Urothelium cell line (cell line): ENCODE measurements at regions not wholly inside any gene's neighbourhood (a gene's known extent, or its start where the extent isn't known, plus 50 kb on each side); places are given as distances from the start of the nearest gene placed in this dataset.

Experiments used
- DNase-seq: peaks from one replicate; pipeline ENCODE4 v3.0.0; 2011; ENCODE audit warnings: low spot score, mixed read lengths
- FAIRE-seq: peaks from 2 replicates; lab custom pipeline; 2011; peaks lifted over from hg19 to GRCh38; lab: Jason Lieb, UNC

- DNase-seq (no peak), FAIRE-seq (no peak)
Observed at GRCh38 chr2:181185421-181185820, 205.0 kb downstream of the UBE2E3 start.

DNA sequence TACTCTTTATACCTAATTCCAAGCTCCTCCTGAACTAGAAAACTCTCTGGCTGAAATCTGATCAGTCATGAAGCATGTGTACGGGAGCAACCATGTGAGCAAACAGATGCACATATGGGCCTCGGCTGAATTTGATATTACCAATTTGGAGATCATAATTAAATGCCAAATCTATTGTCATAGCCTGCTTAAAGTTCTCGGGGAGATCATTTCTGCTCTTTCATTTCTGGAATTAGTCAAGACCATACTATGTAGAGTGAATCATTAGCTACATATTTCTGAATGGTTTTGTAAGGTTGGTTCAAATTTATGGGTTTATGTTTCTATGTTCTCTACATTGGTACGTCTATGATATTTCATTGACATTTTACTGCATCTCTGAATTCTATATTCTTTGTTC, 205.5 kb downstream of the UBE2E3 start:
- no peak for FAIRE-seq

DNA sequence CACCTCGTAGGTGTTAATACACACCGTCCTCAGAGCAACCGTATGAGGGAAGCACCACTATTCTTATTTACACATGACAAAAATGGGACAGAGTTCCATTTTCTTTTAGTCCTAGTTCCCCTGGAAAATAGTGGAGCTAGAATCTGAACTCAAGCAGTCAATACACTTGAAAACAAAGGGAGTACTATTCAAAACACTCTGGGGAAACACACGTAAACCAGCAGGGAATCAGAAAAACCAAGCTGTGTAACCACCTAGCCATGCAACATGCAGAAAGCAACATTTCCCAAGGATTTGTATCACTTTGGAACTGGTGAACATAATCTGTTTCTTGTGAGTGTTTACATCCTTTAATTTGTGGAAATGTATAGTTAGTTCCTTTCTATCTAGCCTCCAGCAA, 208.2 kb downstream of the UBE2E3 start:
- no peak for DNase-seq
- no peak for FAIRE-seq

More for the DNA sequence above, 205.5 kb downstream of the UBE2E3 start:
- no peak for DNase-seq

GRCh38 chr2:181189951-181190350, 209.5 kb downstream of the UBE2E3 start:
- DNase-seq (no peak), FAIRE-seq (no peak)

- FAIRE-seq: no peak
- DNase-seq: no peak
Observed at GRCh38 chr2:181190711-181191110, 210.3 kb downstream of the UBE2E3 start.

- DNase-seq (no peak), FAIRE-seq (no peak)
Observed at GRCh38 chr2:181193550-181193949, 213.1 kb downstream of the UBE2E3 start.

DNA sequence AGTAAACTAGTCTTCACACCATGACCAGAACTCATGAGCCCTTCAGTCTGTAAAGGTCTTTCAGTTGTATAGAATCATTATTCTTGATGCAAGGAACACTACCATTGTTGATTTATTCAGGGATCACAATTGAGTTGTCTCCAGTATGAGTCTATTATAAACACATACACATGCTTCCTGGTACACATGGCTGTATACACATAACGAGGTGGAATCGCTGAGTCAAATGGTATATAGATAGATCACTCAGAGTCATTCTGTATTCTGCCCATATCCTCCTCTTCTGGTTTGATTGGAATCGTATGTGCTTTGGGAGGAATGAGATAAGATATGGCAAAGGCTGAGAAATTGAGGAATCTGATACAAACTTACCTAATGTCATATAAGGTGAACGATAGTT, 216.0 kb downstream of the UBE2E3 start:
- FAIRE-seq (no peak), DNase-seq (no peak)

DNA sequence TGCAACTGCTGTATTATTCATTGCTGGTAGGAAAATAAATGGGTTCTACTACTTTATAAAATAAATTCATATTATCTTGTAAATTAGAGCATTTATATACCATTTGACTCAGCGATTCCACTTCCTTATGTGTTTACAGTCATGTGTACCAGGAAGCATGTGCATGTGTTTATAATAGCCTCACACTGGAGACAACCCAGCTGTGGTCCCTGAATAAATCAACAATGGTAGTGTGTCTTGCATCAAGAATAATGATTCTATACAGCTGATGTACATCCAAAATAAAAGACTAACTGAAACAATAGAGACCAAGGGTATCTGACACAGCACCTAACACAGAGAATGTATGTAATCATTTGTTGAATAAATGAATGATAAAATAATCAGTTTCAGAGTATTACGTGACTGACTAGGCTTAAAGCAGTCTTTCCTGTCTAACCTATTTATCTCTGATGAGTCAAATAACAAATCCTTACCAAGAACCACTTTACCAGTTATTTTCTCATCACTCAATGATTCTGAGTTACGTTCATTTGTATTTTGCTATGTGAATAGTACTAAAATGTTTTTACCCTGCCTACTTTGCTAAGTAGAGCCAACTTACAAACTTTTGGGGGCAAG, 216.8 kb downstream of the UBE2E3 start:
- DNase-seq: no peak
- no peak for FAIRE-seq

GRCh38 chr2:181198183-181198864, 217.9 kb downstream of the UBE2E3 start:
- no peak for FAIRE-seq
- DNase-seq: no peak

DNA sequence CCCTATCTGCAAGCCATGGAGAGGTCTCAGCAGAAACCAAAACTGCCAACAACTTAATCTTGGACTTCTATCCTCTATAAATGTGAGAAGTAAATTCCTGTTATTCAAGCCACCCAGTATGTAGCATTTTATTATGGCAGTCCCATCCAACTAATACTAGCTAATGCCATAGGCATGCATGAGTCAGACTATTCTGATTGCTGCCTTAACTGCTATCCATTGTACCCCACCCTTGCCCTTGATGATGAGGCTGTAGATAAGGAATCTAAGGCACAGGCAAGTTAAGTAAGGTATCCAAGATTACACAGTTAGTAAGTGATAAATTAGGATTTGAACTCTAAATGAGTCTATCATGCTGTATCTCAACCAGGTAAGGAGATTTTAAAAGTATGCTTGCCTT, 223.0 kb downstream of the UBE2E3 start:
- FAIRE-seq: peak; percentile 46
- peak; percentile 60 for DNase-seq

DNA sequence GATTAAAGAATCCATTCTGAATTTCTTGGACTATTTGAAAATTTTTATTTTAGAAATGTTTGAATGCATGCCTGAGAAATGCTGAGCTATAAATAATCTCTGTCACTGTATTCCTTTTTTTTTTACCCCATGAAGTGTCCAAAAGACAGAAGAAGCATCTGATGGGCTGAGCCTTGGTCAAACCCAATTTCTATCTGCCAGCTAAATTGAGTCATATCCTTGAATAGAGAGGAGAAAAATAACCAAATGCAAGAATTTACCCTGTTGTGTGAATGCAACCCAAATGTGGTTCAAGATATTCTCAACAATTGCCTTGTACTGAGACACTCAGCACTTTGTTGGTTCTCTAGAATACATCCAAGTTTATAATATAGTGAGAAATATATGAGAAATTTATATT, 223.5 kb downstream of the UBE2E3 start:
- FAIRE-seq (no peak), DNase-seq (peak; percentile 7)

GRCh38 chr2:181218401-181218821, 238.0 kb downstream of the UBE2E3 start:
- DNase-seq: no peak
- FAIRE-seq: no peak

DNA sequence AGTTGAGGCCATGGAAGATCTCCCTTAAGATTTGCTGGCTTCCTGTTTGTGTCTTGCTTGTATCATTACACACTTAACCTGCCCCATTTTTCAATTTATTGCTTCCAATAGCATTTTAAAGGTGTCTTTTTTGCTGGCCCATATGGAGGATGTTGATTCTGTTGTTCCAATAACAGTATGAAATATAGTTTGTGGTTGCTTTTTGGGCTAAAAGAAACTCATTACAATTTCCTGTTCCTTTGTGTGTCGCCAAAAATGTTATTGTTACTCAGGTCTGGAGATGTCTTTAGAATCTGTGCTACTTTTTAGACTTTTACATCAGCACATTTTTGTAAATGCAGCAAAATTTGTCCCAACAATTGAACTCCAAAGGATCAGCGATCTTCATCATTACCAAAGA, 234.0 kb upstream of the ITGA4 start:
- no peak for FAIRE-seq
- DNase-seq: no peak

DNA sequence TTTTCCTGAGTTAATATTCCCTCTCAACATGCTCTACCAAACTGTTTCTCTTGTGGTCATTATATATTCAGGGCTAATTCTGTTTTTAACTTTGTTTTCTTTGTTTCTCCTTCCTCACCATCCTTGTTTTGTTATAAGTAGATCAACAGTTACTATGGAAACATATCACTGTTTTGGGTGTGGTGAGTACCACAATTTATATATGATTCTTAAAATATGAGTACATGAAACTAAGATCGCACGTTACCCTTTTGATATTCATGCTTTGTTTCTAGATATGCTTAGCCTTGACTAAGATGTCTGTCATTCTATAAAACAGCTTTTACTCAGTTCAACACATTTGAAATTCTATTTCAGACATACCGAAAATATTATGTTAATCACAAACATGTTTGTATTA, 232.3 kb upstream of the ITGA4 start:
- DNase-seq: no peak
- no peak for FAIRE-seq

DNA sequence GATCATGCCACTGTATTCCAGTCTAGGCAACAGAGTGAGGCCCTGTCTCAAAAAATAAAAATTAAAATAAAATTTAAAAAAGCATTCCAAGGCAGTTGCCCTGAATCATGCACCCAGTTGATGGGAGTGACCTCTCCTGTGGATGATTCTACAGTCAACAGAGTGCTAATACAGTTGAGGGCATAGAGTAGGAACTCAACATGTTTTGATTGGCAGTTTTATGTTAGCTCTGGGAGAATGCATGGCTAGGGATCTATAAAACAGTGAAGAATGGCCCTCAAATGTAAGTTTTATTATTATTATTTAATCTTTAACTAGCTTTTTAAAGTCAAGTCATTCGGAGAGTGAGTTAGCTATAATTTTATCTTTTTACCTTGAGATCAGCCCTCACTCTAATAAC, 228.5 kb upstream of the ITGA4 start:
- FAIRE-seq (no peak), DNase-seq (no peak)

DNA sequence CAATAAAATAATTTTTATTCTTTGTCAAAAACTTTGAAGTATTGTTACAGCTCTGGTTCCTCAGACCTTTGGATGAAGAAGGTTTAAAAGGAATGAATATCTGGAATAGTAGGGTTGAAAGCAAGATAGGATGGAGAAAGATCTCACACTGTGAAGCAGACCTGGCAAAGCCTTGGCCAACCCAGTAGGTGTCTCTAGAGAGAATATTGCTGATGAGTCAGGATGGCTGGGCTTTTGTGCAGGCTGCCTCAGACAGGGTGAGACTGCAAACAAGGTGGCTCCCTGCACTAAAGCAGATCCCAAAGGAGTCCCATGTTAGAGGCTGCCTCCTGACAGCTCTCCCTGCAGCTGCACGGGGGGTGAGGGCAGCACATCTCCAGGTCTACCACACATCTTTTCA, 226.0 kb upstream of the ITGA4 start:
- DNase-seq (no peak), FAIRE-seq (no peak)

GRCh38 chr2:181231886-181232621, 225.1 kb upstream of the ITGA4 start:
- DNase-seq (no peak), FAIRE-seq (no peak)

GRCh38 chr2:181234487-181234891, 222.7 kb upstream of the ITGA4 start:
- FAIRE-seq: no peak
- no peak for DNase-seq

DNA sequence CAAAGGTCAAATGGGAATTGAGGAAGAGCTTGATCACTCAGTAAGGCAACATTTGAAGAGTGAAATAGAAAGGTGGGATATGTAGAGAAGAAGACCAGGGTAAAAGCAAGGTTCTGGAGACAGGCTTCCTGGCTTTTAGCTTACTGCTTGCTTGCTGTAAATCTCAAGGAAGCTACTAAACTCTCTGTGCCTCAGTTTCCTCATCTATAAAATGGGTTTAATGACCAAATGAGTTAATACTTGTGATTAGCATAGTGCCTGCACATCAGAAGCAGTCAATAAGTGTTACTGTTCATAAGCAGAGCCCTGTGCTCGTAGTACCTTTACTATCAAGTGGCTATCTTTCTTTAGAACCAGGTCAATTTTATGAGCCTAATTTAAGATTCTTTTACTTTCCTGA, 222.2 kb upstream of the ITGA4 start:
- DNase-seq (no peak), FAIRE-seq (no peak)

DNA sequence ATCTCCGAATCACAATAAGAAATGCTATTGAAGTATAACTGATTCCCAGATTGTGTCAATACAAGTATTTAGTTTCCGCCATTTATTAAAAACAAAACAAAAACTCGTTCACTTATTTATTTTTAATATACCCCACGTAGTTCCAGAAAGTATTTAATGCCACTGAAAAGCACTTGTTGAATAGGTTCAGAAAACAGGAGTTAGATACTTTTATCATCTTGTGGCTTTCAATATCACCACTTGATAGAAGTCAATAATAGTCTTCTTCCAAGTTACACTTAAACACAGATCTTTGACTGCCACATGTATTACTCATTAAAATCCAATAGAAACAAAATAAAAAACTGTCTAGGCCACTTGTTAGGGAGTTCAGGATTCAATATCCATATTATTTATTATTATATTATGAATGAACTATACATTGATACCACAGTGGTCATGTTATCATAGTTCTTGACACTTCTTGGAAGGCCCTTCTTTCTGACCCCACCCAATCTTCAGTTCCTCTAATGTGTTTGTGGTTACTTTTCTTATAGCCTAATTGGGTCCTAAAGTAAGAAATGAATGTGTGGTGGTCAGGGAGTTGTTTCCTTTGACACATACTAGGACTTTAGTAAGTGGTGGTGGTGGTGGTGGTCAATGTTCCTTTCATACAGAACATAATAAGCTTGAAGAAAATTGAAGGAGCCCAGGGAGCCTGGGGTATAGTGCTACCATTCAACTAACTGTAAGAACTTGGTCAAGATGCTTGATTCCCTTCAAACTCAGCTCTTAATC, 221.3 kb upstream of the ITGA4 start:
- FAIRE-seq: no peak

DNA sequence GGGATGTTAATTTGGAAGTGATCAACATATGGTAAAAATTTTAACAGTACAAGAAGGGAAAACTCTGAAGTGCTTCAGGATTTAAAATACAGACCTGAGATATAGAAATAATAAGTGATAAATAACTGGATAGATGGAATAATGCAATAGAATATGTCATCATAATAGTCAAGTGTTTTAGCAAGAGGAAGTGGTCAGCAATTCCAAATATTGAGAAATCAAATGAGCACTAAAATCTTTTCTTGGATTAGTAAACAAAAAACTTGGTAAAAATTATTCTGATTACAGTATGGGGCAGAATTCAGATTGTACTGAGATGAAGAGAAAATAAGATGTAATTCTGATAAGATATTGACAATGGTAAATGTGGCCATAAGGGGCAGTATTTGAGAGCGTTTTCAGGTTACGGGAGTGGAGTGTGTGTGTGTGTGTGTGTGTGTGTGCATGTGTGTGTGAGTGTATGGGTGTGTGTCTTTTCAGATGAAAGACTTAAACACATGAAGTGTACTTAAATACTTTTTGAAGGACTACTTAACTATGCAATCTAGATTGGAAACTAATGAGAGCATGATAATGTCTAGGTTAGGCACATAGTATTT, 217.9 kb upstream of the ITGA4 start:
- DNase-seq (peak; percentile 4), FAIRE-seq (no peak)

More for the DNA sequence above, 221.3 kb upstream of the ITGA4 start:
- DNase-seq: no peak
